ENCODE measurements at regions not wholly inside any gene's neighbourhood (a gene's known extent, or its start where the extent isn't known, plus 50 kb on each side); places are given as distances from the start of the nearest gene placed in this dataset.
"Not testable (repeated sequence)": the region's sequence is repeated elsewhere in the genome, so short reads cannot be mapped to it uniquely, and the experiment has no call there.

DNA sequence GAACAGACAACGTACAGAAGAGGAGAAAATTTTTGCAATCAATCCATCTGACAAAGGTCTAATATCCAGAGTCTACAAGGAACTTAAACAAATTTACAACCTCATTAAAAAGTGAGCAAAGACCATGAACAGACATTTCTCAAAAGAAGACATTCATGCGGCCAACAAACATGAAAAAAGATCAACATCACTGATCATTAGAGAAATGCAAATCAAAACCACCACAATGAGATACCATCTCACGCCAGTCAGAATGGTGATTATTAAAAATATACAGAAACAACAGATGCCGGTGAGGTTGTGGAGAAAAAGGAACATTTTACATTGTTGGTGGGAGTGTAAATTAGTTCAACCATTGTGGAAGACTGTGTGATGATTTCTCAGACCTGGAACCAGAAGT, 149.0 kb upstream of the OLIG3 start:
- TF ChIP-seq POLR2AphosphoS5 (IDR thresholded peaks at IDR 0.05; ENCODE audit: borderline replicate concordance, low read depth, low read length); EZH2 (IDR thresholded peaks at IDR 0.05); FOXP2 (optimal IDR thresholded peaks at IDR 0.05; ENCODE audit: control extremely low read depth, extremely low read length, insufficient read depth): not testable (repeated sequence)
